NCI-H82 (cell line): ENCODE measurements at regions not wholly inside any gene's neighbourhood (a gene's known extent, or its start where the extent isn't known, plus 50 kb on each side); places are given as distances from the start of the nearest gene placed in this dataset.
"Not testable (repeated sequence)": the region's sequence is repeated elsewhere in the genome, so short reads cannot be mapped to it uniquely, and the experiment has no call there.

ENCODE experiments used
- DNase-seq: peaks from one replicate; lab custom pipeline; 2025; lab: John Stamatoyannopoulos, UW

DNA sequence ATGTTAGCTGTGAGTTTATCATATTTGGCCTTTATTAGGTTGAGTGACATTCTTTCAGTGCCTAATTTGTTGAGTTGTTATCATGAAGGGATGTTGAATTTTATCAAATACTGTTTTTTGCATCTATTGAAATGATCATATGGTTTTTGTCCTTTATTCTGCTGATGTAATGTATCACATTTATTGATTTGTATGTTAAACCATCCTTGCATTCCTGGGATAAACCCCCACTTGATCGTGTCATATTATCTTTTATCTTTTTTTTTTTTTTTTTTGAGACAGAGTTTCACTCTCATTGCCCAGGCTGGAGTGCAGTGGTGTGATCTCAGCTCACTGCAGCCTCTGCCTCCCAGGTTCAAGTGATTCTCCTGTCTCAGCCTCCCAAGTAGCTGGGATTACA is 51.9 kb upstream of the MFGE8 start:
- not testable (repeated sequence) for DNase-seq

GRCh38 chr15:88970232-88970631 is 57.1 kb upstream of the MFGE8 start:
- DNase-seq, result no peak

- DNase-seq, result no peak
These were observed 61.2 kb upstream of the MFGE8 start for GRCh38 chr15:88974392-88974791.

GRCh38 chr15:88975891-88976290 is 62.7 kb upstream of the MFGE8 start:
- DNase-seq, result no peak

DNA sequence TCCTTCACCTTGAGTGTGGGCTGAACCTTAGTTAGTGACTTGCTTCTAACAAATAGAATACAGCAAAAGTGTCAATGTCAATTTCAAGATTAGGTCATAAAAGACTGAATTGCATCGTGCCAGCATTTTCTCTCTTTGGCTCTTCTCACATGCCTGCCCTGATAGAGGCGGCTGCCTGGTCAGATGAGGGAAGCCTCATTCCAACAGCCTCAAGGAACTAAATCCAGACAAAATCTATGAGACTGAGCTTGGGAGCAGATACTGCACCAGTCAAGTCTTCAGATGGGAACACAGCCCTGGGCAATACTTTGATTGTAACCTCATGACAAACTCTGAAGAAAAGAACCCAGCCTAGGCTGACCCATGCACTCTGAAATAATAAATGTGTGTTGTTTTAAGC is 63.5 kb upstream of the MFGE8 start:
- DNase-seq, result no peak

DNA sequence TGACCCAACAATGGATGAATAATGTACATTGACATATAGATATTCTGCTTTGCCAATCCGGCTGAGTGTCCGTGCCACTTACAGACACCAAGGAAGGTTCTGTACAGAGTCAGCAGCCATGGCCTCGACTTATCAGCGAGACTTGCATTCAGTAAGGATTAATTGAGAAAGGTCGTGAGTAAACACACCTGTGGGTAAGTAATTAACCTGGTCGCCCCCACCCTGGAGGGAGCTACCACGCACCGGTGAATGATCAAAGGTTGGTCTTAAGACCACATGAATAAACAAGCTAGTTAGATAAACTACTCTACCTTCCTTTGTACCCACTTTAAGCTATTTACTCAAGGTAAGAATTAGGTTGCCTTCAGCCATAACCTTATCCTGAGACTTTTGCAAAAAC is 66.5 kb upstream of the MFGE8 start:
- DNase-seq, result no peak

GRCh38 chr15:88980498-88980897 is 67.3 kb upstream of the MFGE8 start:
- no peak for DNase-seq

DNA sequence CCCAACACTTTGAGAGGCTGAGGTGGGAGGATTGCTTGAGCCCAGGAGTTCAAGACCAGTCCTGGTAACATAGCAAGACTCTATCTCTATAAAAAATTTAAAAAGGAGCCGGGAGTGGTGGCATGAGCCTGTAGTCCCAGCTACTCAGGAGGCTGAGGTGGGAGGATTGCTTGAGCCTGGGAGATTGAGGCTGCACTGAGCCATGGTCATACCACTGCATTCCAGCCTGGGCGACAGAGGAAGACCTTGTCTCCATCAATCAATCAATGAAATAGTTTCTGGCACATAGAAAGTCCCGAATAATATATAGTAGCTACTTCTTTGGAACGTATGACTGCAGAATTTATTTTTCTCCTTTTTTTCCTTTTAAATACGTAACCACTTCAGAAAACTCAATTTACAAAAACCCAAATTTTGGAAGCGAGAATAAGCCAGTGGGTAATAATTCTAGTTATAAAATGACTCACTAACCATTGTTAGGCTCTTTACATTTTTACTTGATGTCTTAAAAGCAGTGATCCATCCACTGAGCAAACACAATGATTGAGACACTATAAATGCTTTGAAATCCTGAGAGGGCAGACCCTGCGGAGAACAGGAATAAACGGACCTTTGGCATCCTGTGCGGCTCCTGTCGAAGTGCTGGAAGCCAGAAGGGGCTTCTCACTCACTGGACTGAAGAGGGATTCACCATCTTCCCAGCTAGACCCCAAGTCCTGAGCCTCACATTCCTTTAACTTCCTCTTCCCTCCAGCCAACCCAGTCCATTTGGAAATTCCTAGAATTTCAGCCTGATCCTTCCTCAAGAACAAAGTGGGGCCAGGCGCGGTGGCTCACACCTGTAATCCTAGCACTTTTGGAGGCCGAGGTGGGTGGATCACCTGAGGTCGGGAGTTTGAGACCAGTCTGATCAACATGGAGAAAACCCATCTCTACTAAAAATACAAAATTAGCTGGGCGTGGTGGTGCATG is 68.4 kb upstream of the MFGE8 start:
- no peak for DNase-seq

- no peak for DNase-seq
These were observed 69.2 kb upstream of the MFGE8 start for GRCh38 chr15:88982304-88982945.

- DNase-seq, result peak; percentile 93
These were observed 69.8 kb upstream of the MFGE8 start for GRCh38 chr15:88982946-88983342.

- DNase-seq, result no peak
These were observed 70.8 kb upstream of the MFGE8 start for GRCh38 chr15:88983861-88984429.

- peak; percentile 11 for DNase-seq
These were observed 72.6 kb upstream of the MFGE8 start for GRCh38 chr15:88985547-88986393.

DNA sequence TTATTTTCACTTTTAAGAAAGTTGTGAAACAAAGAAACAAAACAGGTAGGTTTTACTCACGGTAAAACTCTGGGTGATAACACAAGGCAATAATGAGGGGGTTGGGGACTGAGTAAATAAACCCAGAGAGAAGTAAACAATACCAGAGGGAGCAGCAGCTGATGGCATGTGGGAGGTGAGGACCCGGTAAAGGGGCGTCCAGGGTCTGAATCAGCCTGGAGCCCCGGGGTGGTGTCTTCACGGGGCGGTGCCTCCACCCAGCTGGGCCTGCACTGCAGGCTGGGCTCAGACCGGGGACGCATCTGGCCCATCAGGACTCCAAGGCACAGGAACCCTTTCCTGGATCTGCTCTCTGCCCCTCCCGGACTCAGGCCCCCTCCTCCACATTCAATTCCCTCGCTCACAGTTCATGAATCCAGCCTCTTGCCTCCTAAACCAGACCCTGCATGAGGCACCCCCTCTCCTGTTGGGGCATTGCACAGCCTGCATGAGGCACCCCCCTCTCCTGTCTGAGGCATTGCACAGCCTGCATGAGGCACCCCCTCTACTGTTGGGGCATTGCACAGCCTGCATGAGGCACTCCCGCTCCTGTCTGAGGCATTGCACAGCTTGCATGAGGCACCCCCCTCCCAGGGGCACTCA is 73.9 kb upstream of the MFGE8 start:
- peak; percentile 26 for DNase-seq

- no peak for DNase-seq
These were observed 74.4 kb upstream of the MFGE8 start for GRCh38 chr15:88987591-88987933.

DNA sequence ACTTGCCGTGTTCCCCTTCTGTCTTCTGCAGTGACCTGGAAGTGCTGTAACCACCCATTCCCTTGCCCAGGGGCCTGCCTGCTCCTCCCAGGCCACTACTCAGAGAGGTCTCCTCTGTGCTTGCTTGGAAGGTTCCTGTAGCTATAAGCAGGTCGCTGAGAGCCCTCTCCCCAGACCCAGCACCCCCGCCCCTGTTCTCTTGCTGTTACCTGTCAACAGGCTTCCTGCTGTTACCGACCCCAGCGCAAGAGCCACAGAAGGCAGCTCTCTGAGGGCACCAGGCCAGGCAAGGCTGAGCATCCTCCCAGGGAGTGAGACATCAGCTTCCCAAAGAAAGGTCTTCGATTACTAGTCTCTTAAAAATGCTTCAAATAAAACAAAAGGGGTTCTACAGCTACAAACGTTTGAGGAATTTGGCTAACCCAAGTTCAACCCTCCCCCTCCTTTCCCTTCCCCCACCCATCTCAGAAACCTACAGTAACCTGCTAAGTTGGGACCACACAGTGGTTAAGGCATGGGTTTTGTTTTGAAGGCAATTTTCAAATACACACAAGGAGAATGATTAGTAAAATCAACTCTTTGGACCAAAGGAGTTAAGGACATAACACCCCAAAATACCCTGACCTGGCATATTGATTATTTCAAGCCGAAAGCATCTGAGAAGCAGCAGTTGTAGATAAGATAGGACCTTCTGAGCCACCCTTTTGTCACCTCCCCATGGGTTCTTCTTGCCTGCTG is 74.9 kb upstream of the MFGE8 start:
- no peak for DNase-seq

DNA sequence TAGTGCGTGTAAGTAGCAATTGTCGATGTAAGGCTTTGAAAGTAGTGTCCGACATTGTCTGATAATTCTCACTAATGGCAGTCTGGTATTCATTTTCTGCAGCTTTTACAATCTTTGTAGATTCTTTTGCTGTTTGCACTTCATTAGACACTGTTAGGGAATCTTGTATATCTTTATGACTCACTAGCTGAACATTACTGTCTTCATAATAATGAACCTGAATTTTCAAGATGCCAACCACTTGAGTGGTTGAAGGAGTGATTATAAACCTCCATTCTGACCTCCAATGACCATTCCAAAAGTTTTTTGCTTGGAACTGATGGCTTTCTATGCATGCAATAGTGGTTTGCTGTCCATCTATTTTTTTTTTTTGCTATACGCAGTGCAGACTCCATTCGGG is 76.4 kb upstream of the MFGE8 start:
- DNase-seq, result no peak

GRCh38 chr15:88990185-88990679 is 77.1 kb upstream of the MFGE8 start:
- DNase-seq, result no peak

- DNase-seq, result no peak
These were observed 79.0 kb upstream of the MFGE8 start for GRCh38 chr15:88992216-88992615.

GRCh38 chr15:88992912-88993376 is 79.8 kb upstream of the MFGE8 start:
- no peak for DNase-seq

- DNase-seq, result no peak
These were observed 80.5 kb upstream of the MFGE8 start for GRCh38 chr15:88993662-88994061.

GRCh38 chr15:88994286-88994685 is 81.1 kb upstream of the MFGE8 start:
- DNase-seq, result no peak
